ENCODE measurements at regions not wholly inside any gene's neighbourhood (a gene's known extent, or its start where the extent isn't known, plus 50 kb on each side); places are given as distances from the start of the nearest gene placed in this dataset.

DNA sequence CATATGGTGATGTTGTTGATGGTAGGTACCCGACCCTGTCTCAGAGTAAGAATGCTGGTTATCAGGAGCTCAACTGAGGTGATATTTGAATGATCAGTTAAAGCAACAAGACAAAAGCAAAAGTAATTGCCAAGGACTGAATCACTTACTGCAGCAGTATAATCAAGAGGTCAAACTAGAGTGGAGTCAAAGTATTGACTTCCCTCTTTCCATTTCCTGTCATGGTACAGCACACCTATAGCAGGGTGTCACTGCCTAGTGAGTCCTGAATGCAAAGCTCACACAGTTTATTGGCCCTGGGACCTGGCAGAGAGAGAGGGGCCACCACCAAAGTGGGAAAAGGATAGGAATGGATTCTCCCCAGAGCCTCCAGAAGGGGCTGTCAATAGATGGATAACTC is 886.1 kb upstream of the SORCS1 start:
- TF ChIP-seq, protein P1, sequence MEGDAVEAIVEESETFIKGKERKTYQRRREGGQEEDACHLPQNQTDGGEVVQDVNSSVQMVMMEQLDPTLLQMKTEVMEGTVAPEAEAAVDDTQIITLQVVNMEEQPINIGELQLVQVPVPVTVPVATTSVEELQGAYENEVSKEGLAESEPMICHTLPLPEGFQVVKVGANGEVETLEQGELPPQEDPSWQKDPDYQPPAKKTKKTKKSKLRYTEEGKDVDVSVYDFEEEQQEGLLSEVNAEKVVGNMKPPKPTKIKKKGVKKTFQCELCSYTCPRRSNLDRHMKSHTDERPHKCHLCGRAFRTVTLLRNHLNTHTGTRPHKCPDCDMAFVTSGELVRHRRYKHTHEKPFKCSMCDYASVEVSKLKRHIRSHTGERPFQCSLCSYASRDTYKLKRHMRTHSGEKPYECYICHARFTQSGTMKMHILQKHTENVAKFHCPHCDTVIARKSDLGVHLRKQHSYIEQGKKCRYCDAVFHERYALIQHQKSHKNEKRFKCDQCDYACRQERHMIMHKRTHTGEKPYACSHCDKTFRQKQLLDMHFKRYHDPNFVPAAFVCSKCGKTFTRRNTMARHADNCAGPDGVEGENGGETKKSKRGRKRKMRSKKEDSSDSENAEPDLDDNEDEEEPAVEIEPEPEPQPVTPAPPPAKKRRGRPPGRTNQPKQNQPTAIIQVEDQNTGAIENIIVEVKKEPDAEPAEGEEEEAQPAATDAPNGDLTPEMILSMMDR (conservative IDR thresholded peaks at IDR 0.05) = no peak
- Histone ChIP-seq H2AK5ac (ENCODE audit: insufficient read length, low read length) (no peak overlapping the region), H2BK120ac (ENCODE audit: low read depth, low read length, poor library complexity, severe bottlenecking) (no peak overlapping the region), H3K18ac (ENCODE audit: insufficient read length, low read depth, low read length) (no peak overlapping the region), H2BK12ac (ENCODE audit: insufficient read length, low read depth, low read length) (no peak overlapping the region), H2AFZ (ENCODE audit: low read length) (no peak overlapping the region), H2BK15ac (ENCODE audit: low read depth, low read length) (no peak overlapping the region), H3K14ac (ENCODE audit: insufficient read depth, low read length) (no peak overlapping the region), H3K27ac (ENCODE audit: insufficient read length, low read depth, low read length) (no peak overlapping the region), H2BK20ac (ENCODE audit: low read depth, low read length, poor library complexity, severe bottlenecking) (no peak overlapping the region), H3K9ac (ENCODE audit: extremely low read depth, insufficient read length, low read length) (no peak overlapping the region), H3K27me3 (ENCODE audit: insufficient read depth, low read length) (no peaks in the 10 kb centered on the region), H3K4ac (ENCODE audit: low read depth, low read length) (no peak overlapping the region), H2BK5ac (ENCODE audit: insufficient read length, low read length) (no peak overlapping the region), H3K4me2 (ENCODE audit: insufficient read depth, insufficient read length, low read length) (no peak overlapping the region), H3K79me1 (ENCODE audit: insufficient read depth, low read depth, low read length, poor library complexity, severe bottlenecking) (no peaks in the 10 kb centered on the region), H4K20me1 (ENCODE audit: control insufficient read depth, insufficient read depth, insufficient read length) (no peaks in the 10 kb centered on the region), H3K9me3 (ENCODE audit: control insufficient read depth, low read depth, low read length) (no peaks in the 10 kb centered on the region), H3K79me2 (ENCODE audit: insufficient read depth, low read length) (no peaks in the 10 kb centered on the region), H3K56ac (ENCODE audit: insufficient read length, low read depth, low read length) (no peak overlapping the region), H4K8ac (replicated peaks; ENCODE audit: insufficient read length, low read depth, low read length) (no peak overlapping the region), H4K91ac (ENCODE audit: insufficient read length, low read depth, low read length) (no peak overlapping the region), H3K4me1 (ENCODE audit: insufficient read depth, low read length) (no peaks in the 10 kb centered on the region), H3K23ac (ENCODE audit: insufficient read length, low read depth, low read length) (no peak overlapping the region), H3K23me2 (ENCODE audit: insufficient read length, low read depth, low read length, poor library complexity, severe bottlenecking) (no peaks in the 10 kb centered on the region), H3T11ph (ENCODE audit: low read length) (no peak overlapping the region), H4K5ac (ENCODE audit: insufficient read length, low read depth, low read length) (no peak overlapping the region)
- H3K4me1 Mint-ChIP-seq = peaks cover 11 to 12% of the 10 kb centered on the region in 2 experiments
- H3K9me3 Mint-ChIP-seq = peaks cover 3 to 4% of the 10 kb centered on the region in 2 experiments; a peak in 2 of 5 replicates
- H3K4me3 Mint-ChIP-seq = no peak overlapping the region
- no peak overlapping the region for H3K27ac Mint-ChIP-seq
- H3K36me3 Mint-ChIP-seq (ENCODE audit: insufficient read depth in 1 of 3, low read depth in 3 of 3) = peaks cover 3 to 8% (median 5%) of the 10 kb centered on the region in 3 experiments; a peak in 6 of 7 replicates
- WGBS (ENCODE audit: extremely low coverage, insufficient read length, low lambda C conversion rate) = no CpG with 5 or more reads among the region's 1 CpG
- H3K27me3 Mint-ChIP-seq (ENCODE audit: low read depth) = no peaks in the 10 kb centered on the region
- no peak for DNase-seq

Data from H9 (cell line).